ENCODE measurements at regions not wholly inside any gene's neighbourhood (a gene's known extent, or its start where the extent isn't known, plus 50 kb on each side); places are given as distances from the start of the nearest gene placed in this dataset.

GRCh38 chr11:104672897-104673296 is 225.4 kb downstream of the CASP12 start:
- TF ChIP-seq REST (IDR thresholded peaks at IDR 0.05; ENCODE audit: insufficient read depth in 1 of 2, low read depth in 2 of 2, low read length in 2 of 2) (no peak), TAF1 (IDR thresholded peaks at IDR 0.05; ENCODE audit: borderline replicate concordance, insufficient read depth, low read length) (no peak), SIN3A (IDR thresholded peaks at IDR 0.05; ENCODE audit: borderline replicate concordance, insufficient read depth, low read length) (no peak)
